GM12873 (cell line): ENCODE measurements at regions not wholly inside any gene's neighbourhood (a gene's known extent, or its start where the extent isn't known, plus 50 kb on each side); places are given as distances from the start of the nearest gene placed in this dataset.

Source experiments
- CTCF ChIP-seq: IDR thresholded peaks from 2 replicates; pipeline ENCODE4 v1.5.1; 2012; ENCODE audit warnings: low read depth, mild to moderate bottlenecking, moderate library complexity, low read length, control low read depth; ENCODE audit not compliant: insufficient read depth; ENCODE audit errors: missing control alignments

- no peak for TF ChIP-seq CTCF
Measured at GRCh38 chr6:22113026-22113766, 183.6 kb downstream of the PRL start.

GRCh38 chr6:22115559-22115958 is 181.3 kb downstream of the PRL start:
- no peak for TF ChIP-seq CTCF

- no peak for TF ChIP-seq CTCF
Measured at GRCh38 chr6:22117631-22118030, 179.2 kb downstream of the PRL start.

GRCh38 chr6:22119500-22119899 is 177.3 kb downstream of the PRL start:
- no peak for TF ChIP-seq CTCF

GRCh38 chr6:22124756-22125155 is 172.1 kb downstream of the PRL start:
- no peak for TF ChIP-seq CTCF

- no peak for TF ChIP-seq CTCF
Measured at GRCh38 chr6:22126910-22127309, 169.9 kb downstream of the PRL start.

GRCh38 chr6:22129751-22130150 is 167.1 kb downstream of the PRL start:
- no peak for TF ChIP-seq CTCF
